ENCODE measurements at regions not wholly inside any gene's neighbourhood (a gene's known extent, or its start where the extent isn't known, plus 50 kb on each side); places are given as distances from the start of the nearest gene placed in this dataset.

DNA sequence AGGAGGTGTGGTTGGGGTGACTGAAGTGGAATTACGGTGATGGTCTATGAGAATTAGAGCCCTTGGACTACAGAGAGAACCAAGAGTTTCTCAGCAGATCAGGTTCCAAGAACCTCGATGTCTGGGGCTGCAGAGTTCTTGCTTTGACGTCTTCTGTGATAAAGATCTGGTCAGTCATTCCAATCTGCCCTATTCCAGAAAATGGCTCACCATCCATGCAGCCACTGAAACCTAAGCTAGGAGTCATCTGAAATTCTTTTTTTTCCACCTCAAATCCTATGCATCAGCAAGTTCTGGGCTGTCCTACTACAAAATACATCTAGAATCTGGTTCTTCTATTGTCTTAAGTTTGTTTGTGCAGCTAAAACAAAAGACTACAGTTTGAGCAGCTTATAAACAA, 254.4 kb upstream of the PGRMC2 start (continued):
- TF ChIP-seq, protein P1, sequence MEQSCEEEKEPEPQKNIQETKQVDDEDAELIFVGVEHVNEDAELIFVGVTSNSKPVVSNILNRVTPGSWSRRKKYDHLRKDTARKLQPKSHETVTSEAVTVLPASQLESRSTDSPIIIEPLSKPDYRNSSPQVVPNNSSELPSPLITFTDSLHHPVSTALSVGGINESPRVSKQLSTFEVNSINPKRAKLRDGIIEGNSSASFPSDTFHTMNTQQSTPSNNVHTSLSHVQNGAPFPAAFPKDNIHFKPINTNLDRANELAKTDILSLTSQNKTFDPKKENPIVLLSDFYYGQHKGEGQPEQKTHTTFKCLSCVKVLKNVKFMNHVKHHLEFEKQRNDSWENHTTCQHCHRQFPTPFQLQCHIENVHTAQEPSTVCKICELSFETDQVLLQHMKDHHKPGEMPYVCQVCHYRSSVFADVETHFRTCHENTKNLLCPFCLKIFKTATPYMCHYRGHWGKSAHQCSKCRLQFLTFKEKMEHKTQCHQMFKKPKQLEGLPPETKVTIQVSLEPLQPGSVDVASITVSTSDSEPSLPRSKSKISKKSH (CRISPR knock-in tag; IDR thresholded peaks at IDR 0.05; ENCODE audit: borderline replicate concordance): no peak
- TF ChIP-seq SIX1 (CRISPR knock-in tag; IDR thresholded peaks at IDR 0.05; ENCODE audit: borderline replicate concordance) (no peak), HOXD1 (CRISPR knock-in tag; IDR thresholded peaks at IDR 0.05) (no peak), ZNF33B (CRISPR knock-in tag; IDR thresholded peaks at IDR 0.05) (no peak), TBX3 (IDR thresholded peaks at IDR 0.05; ENCODE audit: borderline replicate concordance) (no peak), CREM (IDR thresholded peaks at IDR 0.05) (no peak), CREM (CRISPR knock-in tag; IDR thresholded peaks at IDR 0.05) (no peak)
- TF ChIP-seq, protein P2, sequence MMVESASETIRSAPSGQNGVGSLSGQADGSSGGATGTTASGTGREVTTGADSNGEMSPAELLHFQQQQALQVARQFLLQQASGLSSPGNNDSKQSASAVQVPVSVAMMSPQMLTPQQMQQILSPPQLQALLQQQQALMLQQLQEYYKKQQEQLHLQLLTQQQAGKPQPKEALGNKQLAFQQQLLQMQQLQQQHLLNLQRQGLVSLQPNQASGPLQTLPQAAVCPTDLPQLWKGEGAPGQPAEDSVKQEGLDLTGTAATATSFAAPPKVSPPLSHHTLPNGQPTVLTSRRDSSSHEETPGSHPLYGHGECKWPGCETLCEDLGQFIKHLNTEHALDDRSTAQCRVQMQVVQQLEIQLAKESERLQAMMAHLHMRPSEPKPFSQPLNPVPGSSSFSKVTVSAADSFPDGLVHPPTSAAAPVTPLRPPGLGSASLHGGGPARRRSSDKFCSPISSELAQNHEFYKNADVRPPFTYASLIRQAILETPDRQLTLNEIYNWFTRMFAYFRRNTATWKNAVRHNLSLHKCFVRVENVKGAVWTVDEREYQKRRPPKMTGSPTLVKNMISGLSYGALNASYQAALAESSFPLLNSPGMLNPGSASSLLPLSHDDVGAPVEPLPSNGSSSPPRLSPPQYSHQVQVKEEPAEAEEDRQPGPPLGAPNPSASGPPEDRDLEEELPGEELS (CRISPR knock-in tag; IDR thresholded peaks at IDR 0.05): no peak

DNA sequence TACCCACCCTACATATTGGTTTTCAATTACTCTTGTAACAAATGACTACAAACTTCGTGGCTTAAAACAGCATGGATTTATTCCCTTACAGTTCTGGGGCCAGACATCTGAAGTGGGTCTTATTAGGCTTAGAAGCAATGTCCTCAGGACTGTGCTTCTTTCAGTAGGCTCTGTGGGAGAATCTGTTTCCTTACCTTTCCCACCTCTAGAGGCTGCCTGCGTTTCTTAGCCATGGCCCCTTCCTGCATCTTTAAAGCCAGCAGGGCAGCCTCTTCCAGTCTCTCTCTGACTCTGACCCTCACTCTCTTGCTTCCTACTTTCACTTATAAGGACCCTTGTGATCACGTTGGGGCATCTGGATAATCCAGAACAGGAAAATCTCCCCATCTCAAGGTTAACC, 252.5 kb upstream of the PGRMC2 start:
- Histone ChIP-seq H3K27me3 (ENCODE audit: control insufficient read depth in 1 of 2, insufficient read depth in 2 of 2, low read length in 2 of 2) (no peaks in the 10 kb centered on the region), H3K36me3 (replicated peaks in 1 of 2; ENCODE audit: control insufficient read depth in 1 of 2, insufficient read depth in 2 of 2, low read length in 2 of 2) (no peaks in the 10 kb centered on the region), H3K27ac (ENCODE audit: extremely low read length, insufficient read depth, low read length) (no peak overlapping the region), H3K9me3 (ENCODE audit: low read length) (no peaks in the 10 kb centered on the region), H3K4me3 (replicated peaks in 1 of 3; ENCODE audit: insufficient read depth in 1 of 3, low read depth in 2 of 3, low read length in 3 of 3) (no peak overlapping the region), H3K79me2 (ENCODE audit: insufficient read depth, low read length) (no peaks in the 10 kb centered on the region), H3K4me2 (ENCODE audit: low read depth, low read length) (no peak overlapping the region), H2AFZ (ENCODE audit: low read length) (no peak overlapping the region), H3K9ac (ENCODE audit: insufficient read depth, low read depth, low read length) (no peak overlapping the region), H4K20me1 (ENCODE audit: insufficient read depth, low read length) (no peaks in the 10 kb centered on the region), H3K4me1 (ENCODE audit: insufficient read depth, low read length) (no peaks in the 10 kb centered on the region)
- 12% methylated on average over 3 of the region's 3 CpGs for WGBS (ENCODE audit: low lambda C conversion rate)
- in situ Hi-C loops (cut with HindIII; ENCODE audit: extremely low pct_ligation_motif_present, low pct_unique_long_range_greater_than_20kb) (no loop called here), intact Hi-C loops (cut with micrococcal nuclease; ENCODE audit: unreplicated experiment) (no loop called here)
- BruUV-seq (replicated peaks): no TSS peak
- no peak for FAIRE-seq
- ChIA-PET POLR2A (no interaction called here), CTCF (ENCODE audit: low intra/inter-chr PET ratio, low total read pairs) (no interaction called here)
- no peak for ATAC-seq
- no peak for DNase-seq (ENCODE audit: low spot score)
- TF ChIP-seq ZFP36L2 (CRISPR knock-in tag; IDR thresholded peaks at IDR 0.05): no peak
- no peak for TF ChIP-seq NR2F6 (IDR thresholded peaks at IDR 0.05)
- TF ChIP-seq NR2F6 (CRISPR knock-in tag; IDR thresholded peaks at IDR 0.05): no peak
- no peak for TF ChIP-seq ZNF143 (CRISPR knock-in tag; IDR thresholded peaks at IDR 0.05)
- TF ChIP-seq ZNF431 (CRISPR knock-in tag; IDR thresholded peaks at IDR 0.05; ENCODE audit: borderline replicate concordance, low read depth): no peak
- TF ChIP-seq ZNF543 (CRISPR knock-in tag; IDR thresholded peaks at IDR 0.05): no peak
- TF ChIP-seq SALL1 (CRISPR knock-in tag; IDR thresholded peaks at IDR 0.05): no peak
- TF ChIP-seq CCDC6 (CRISPR knock-in tag; IDR thresholded peaks at IDR 0.05): no peak
- no peak for TF ChIP-seq MEF2D (CRISPR knock-in tag; IDR thresholded peaks at IDR 0.05)
- no peak for TF ChIP-seq ZC3H13 (CRISPR knock-in tag; IDR thresholded peaks at IDR 0.05)
- TF ChIP-seq, protein P3, sequence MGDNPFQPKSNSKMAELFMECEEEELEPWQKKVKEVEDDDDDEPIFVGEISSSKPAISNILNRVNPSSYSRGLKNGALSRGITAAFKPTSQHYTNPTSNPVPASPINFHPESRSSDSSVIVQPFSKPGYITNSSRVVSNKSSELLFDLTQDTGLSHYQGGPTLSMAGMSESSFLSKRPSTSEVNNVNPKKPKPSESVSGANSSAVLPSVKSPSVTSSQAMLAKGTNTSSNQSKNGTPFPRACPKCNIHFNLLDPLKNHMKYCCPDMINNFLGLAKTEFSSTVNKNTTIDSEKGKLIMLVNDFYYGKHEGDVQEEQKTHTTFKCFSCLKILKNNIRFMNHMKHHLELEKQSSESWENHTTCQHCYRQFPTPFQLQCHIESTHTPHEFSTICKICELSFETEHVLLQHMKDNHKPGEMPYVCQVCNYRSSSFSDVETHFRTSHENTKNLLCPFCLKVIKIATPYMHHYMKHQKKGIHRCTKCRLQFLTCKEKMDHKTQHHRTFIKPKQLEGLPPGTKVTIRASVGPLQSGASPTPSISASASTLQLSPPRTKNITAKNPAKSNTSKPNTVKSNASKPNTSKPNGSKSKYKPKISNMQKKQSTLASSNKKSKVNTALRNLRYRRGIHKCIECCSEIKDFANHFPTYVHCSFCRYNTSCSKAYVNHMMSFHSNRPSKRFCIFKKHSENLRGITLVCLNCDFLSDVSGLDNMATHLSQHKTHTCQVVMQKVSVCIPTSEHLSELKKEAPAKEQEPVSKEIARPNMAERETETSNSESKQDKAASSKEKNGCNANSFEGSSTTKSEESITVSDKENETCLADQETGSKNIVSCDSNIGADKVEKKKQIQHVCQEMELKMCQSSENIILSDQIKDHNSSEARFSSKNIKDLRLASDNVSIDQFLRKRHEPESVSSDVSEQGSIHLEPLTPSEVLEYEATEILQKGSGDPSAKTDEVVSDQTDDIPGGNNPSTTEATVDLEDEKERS (CRISPR knock-in tag; IDR thresholded peaks at IDR 0.05): no peak
- no peak for TF ChIP-seq JUNB (CRISPR knock-in tag; IDR thresholded peaks at IDR 0.05; ENCODE audit: borderline replicate concordance)
- TF ChIP-seq CHD2 (IDR thresholded peaks at IDR 0.05; ENCODE audit: low read depth, low read length): no peak

All from HepG2 (cell line).